Testis (tissue), 2 donors: ENCODE measurements at regions not wholly inside any gene's neighbourhood (a gene's known extent, or its start where the extent isn't known, plus 50 kb on each side); places are given as distances from the start of the nearest gene placed in this dataset.

Experiments
- DNase-seq: peaks from one replicate; pipeline ENCODE4 v3.0.0-alpha.2; 2019
- H3K27ac ChIP-seq, 2 donors: fragments of 200-600 bp; sonication (generic); one replicate each; pipeline ENCODE4 v1.5.1; 2019
- H3K27me3 ChIP-seq: fragments of 200-600 bp; sonication (generic); one replicate; pipeline ENCODE4 v1.5.1; 2019
- H3K36me3 ChIP-seq: fragments of 200-600 bp; sonication (generic); one replicate; pipeline ENCODE4 v1.5.1; 2017; ENCODE audit warnings: low read depth; ENCODE audit errors: missing control alignments
- H3K4me1 ChIP-seq: fragments of 200-600 bp; sonication (generic); one replicate; pipeline ENCODE4 v1.5.1; 2019
- H3K4me3 ChIP-seq, 2 donors: fragments of 200-600 bp; sonication (generic); one replicate each; pipeline ENCODE4 v1.5.1; 2017 to 2019
- H3K9me3 ChIP-seq: fragments of 200-600 bp; sonication (generic); one replicate; pipeline ENCODE4 v1.5.1; 2017
- POLR2A ChIP-seq: fragments of 450-650 bp; IDR thresholded peaks from one replicate; pipeline ENCODE4 v1.6.1; 2017; ENCODE audit warnings: antibody characterized with exemption, mild to moderate bottlenecking, moderate library complexity
- WGBS, 2 donors: methylation state at CpG; one replicate each; pipeline ENCODE4 v1.1.5; 2018; 5-methylcytosine and 5-hydroxymethylcytosine counted together
- intact Hi-C: fragments of 100-400 bp; cut with DNase I; formaldehyde crosslinking; loops from one replicate; pipeline ENCODE4 v1.15.1; 2023; ENCODE audit warnings: low total_unique reads
- TF ChIP-seq, protein P1 (sequence below), 3 experiments: fragments of 450-650 bp in 2 of 3; fragments of 200-600 bp in 1 of 3; sonication (generic) in 1 of 3; IDR thresholded peaks; one replicate each; pipeline ENCODE4 v1.5.1; 2016 to 2019; ENCODE audit warnings: antibody characterized with exemption in 3 of 3, mild to moderate bottlenecking in 2 of 3, moderate library complexity in 1 of 3

GRCh38 chr2:62286089-62286785 is 90.3 kb downstream of the B3GNT2 start:
- no peaks in the 10 kb centered on the region for H3K36me3 ChIP-seq
- intact Hi-C loops = no loop called here
- 85 to 95% methylated on average over 6 of the region's 6 CpGs for WGBS, 2 donors

GRCh38 chr2:62284980-62285379 is 89.1 kb downstream of the B3GNT2 start:
- H3K9me3 ChIP-seq = no peaks in the 10 kb centered on the region
- TF ChIP-seq, protein P1, sequence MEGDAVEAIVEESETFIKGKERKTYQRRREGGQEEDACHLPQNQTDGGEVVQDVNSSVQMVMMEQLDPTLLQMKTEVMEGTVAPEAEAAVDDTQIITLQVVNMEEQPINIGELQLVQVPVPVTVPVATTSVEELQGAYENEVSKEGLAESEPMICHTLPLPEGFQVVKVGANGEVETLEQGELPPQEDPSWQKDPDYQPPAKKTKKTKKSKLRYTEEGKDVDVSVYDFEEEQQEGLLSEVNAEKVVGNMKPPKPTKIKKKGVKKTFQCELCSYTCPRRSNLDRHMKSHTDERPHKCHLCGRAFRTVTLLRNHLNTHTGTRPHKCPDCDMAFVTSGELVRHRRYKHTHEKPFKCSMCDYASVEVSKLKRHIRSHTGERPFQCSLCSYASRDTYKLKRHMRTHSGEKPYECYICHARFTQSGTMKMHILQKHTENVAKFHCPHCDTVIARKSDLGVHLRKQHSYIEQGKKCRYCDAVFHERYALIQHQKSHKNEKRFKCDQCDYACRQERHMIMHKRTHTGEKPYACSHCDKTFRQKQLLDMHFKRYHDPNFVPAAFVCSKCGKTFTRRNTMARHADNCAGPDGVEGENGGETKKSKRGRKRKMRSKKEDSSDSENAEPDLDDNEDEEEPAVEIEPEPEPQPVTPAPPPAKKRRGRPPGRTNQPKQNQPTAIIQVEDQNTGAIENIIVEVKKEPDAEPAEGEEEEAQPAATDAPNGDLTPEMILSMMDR (IDR thresholded peaks at IDR 0.05) = no peak
- no peak for TF ChIP-seq POLR2A
- H3K27me3 ChIP-seq = no peaks in the 10 kb centered on the region
- 88 to 90% methylated on average over 4 of the region's 4 CpGs for WGBS, 2 donors
- H3K36me3 ChIP-seq = no peaks in the 10 kb centered on the region
- H3K4me3 ChIP-seq = no peak overlapping the region
- intact Hi-C loops = no loop called here
- no peak for DNase-seq
- no peaks in the 10 kb centered on the region for H3K4me1 ChIP-seq
- H3K27ac ChIP-seq = no peak overlapping the region

More at GRCh38 chr2:62286089-62286785, 90.3 kb downstream of the B3GNT2 start:
- Histone ChIP-seq H3K9me3 (no peaks in the 10 kb centered on the region), H3K4me1 (no peaks in the 10 kb centered on the region), H3K27me3 (no peaks in the 10 kb centered on the region), H3K4me3 (no peak overlapping the region), H3K27ac (no peak overlapping the region)
- TF ChIP-seq, protein P1 (IDR thresholded peaks at IDR 0.05) = no peak
- no peak for TF ChIP-seq POLR2A
- DNase-seq = no peak

- WGBS, 2 donors = 88 to 96% methylated on average over 2 of the region's 2 CpGs
- H3K27me3 ChIP-seq = no peaks in the 10 kb centered on the region
- H3K27ac ChIP-seq = no peak overlapping the region
- no peaks in the 10 kb centered on the region for H3K4me1 ChIP-seq
- no peaks in the 10 kb centered on the region for H3K36me3 ChIP-seq
- DNase-seq = no peak
- intact Hi-C loops = no loop called here
- H3K4me3 ChIP-seq = no peak overlapping the region
- H3K9me3 ChIP-seq = no peaks in the 10 kb centered on the region
- TF ChIP-seq, protein P1 (IDR thresholded peaks at IDR 0.05) = no peak
- TF ChIP-seq POLR2A = no peak
These were observed 88.6 kb downstream of the B3GNT2 start for GRCh38 chr2:62284471-62284870.

- TF ChIP-seq, protein P1 (IDR thresholded peaks at IDR 0.05) = no peak
- no peak for TF ChIP-seq POLR2A
- H3K9me3 ChIP-seq = no peaks in the 10 kb centered on the region
- no peak overlapping the region for H3K27ac ChIP-seq
- no peak overlapping the region for H3K4me3 ChIP-seq
- H3K4me1 ChIP-seq = no peaks in the 10 kb centered on the region
- no peaks in the 10 kb centered on the region for H3K27me3 ChIP-seq
- WGBS, 2 donors = 88 to 96% methylated on average over 1 of the region's 1 CpG
- H3K36me3 ChIP-seq = no peaks in the 10 kb centered on the region
- intact Hi-C loops = no loop called here
- DNase-seq = no peak
These were observed 87.2 kb downstream of the B3GNT2 start for GRCh38 chr2:62283147-62283546.

DNA sequence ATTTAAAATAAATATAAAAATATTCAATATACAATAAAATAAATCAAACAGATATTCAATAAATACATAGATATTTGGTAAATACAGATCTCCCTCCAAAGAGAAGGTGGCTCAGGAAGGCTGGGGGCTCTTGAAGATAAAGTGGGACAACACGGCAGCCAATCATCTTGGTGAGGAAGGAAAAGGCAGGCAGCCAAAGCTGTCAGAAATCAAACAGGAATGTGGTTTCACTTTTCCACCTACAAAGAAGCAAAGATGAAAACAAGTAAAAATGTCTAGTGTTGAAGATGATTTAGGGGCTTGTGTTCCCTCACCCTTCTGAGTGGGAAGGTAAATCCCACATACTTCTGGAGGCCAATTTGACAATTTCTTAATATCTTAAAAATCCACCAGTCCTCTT is 85.7 kb downstream of the B3GNT2 start:
- intact Hi-C loops = no loop called here
- Histone ChIP-seq H3K27me3 (no peaks in the 10 kb centered on the region), H3K36me3 (no peaks in the 10 kb centered on the region), H3K9me3 (no peaks in the 10 kb centered on the region), H3K27ac (no peak overlapping the region), H3K4me3 (no peak overlapping the region), H3K4me1 (no peaks in the 10 kb centered on the region)
- WGBS, 2 donors = 22 to 43% methylated on average over 1 of the region's 1 CpG
- no peak for DNase-seq
- no peak for TF ChIP-seq POLR2A
- TF ChIP-seq, protein P1 (IDR thresholded peaks at IDR 0.05) = no peak
